Thyroid gland (tissue), 4 donors: ENCODE measurements at regions not wholly inside any gene's neighbourhood (a gene's known extent, or its start where the extent isn't known, plus 50 kb on each side); places are given as distances from the start of the nearest gene placed in this dataset.

Experiments
- DNase-seq, 2 donors: peaks; one replicate each; pipeline ENCODE4 v3.0.0-alpha.2; 2019
- H3K27ac ChIP-seq, 3 donors: fragments of 200-600 bp; sonication (generic); 1 replicate in 2 of 3; 2 replicates in 1 of 3; pipeline ENCODE4 v1.5.1; 2016 to 2019; ENCODE audit warnings: mild to moderate bottlenecking in 1 of 3, moderate library complexity in 1 of 3
- H3K27me3 ChIP-seq: fragments of 200-600 bp; sonication (generic); one replicate; pipeline ENCODE4 v1.5.1; 2019
- H3K36me3 ChIP-seq, 2 donors: fragments of 200-600 bp; sonication (generic); one replicate each; pipeline ENCODE4 v1.5.1; 2016 to 2019
- H3K4me1 ChIP-seq, 2 donors: fragments of 200-600 bp; sonication (generic); one replicate each; pipeline ENCODE4 v1.5.1; 2017 to 2019
- H3K4me3 ChIP-seq, 3 donors: fragments of 200-600 bp; sonication (generic); replicated peaks in 1 of 3; 1 replicate in 2 of 3; 2 replicates in 1 of 3; pipeline ENCODE4 v1.5.1; 2016; ENCODE audit warnings: mild to moderate bottlenecking in 1 of 3
- H3K9me3 ChIP-seq: fragments of 200-600 bp; sonication (generic); one replicate; pipeline ENCODE4 v1.5.1; 2017
- CTCF ChIP-seq, 6 experiments: fragments of 200-600 bp in 3 of 6; fragments of 450-650 bp in 3 of 6; sonication (generic) in 3 of 6; IDR thresholded peaks; one replicate each; pipeline ENCODE4 v1.5.1; 2016 to 2019; ENCODE audit warnings: antibody characterized with exemption in 6 of 6, mild to moderate bottlenecking in 2 of 6, inconsistent platforms in 1 of 6, moderate library complexity in 1 of 6
- POLR2A ChIP-seq, 2 donors: fragments of 450-650 bp; IDR thresholded peaks; one replicate each; pipeline ENCODE4 v1.6.1; 2017; ENCODE audit warnings: antibody characterized with exemption in 2 of 2, mild to moderate bottlenecking in 2 of 2, moderate library complexity in 1 of 2
- WGBS, 2 donors: methylation state at CpG; one replicate each; pipeline ENCODE4 v1.1.5; 2017; 5-methylcytosine and 5-hydroxymethylcytosine counted together
- intact Hi-C: fragments of 100-400 bp; cut with DNase I; formaldehyde crosslinking; loops from one replicate; pipeline ENCODE4 v1.15.1; 2023

DNA sequence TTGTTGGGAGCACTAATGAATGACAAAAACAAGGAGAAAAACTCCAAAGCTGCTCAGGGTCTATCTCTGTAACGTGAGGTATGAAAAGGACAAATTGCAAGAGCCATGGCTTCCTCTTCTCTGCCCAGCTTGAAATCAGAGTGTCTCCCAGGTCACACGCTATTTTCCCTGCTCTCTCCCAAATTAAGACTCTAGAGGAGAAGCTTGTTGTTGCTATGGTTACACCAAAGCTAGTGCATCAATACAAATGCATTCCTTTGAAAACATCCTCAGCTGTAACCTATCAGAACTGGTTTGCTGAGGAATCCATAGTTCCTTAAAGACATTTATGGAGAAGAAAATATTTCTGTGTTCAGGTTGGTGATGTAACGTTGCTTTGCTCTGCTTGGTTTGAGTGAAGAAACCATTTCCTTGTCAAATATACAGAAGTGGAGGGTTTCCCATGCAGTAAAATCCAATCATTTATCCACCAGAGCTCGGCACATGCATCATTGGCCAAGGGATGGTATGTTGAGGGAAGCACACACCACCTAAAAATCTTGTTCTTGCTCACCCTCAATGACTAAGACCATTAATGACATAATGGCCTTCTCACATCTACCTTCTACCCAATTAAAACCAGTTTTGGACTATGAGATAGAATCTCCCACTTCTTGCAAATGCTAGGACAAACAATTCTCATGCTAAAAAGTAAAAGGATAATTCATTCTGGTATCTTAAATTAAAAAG, 2135.6 kb upstream of the CELF4 start:
- intact Hi-C loops = no loop called here
- H3K4me1 ChIP-seq = no peaks in the 10 kb centered on the region
- WGBS, 2 donors = 89 to 92% methylated on average over 4 of the region's 4 CpGs

DNA sequence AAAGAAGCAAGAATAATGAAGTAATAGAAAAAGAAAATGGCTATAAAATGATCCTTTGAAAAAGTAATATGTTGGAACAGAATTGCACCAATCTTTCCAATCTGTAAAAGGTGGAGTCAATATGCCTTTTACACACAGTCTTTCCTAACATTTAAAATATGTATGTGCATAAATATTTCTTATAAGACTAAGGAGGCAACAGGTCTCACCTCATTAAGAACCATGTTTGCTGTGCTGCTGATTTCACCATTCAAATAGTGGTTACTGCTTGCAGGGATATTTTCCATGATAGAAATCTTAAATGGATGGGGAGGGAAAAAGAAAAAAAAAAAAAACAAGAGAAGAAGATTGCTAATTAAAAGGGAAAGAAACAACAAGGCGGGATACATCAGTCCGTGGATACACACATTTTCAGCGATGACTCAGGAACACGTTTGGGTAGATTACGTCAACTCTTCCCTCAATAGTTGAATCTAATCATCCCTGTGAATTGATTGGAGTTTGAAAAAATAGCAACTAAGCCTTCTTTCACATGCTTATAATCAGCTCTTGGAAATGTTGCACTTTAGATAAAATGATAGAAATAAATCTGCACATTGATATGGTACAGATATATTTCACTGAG, 2133.9 kb upstream of the CELF4 start:
- Histone ChIP-seq H3K4me3 (no peak overlapping the region), H3K27me3 (no peaks in the 10 kb centered on the region), H3K36me3 (no peaks in the 10 kb centered on the region), H3K27ac (no peak overlapping the region), H3K9me3 (no peaks in the 10 kb centered on the region), H3K4me1 (no peaks in the 10 kb centered on the region)
- WGBS, 2 donors = 95 to 98% methylated on average over 5 of the region's 5 CpGs
- TF ChIP-seq CTCF (IDR thresholded peaks at IDR 0.05) = no peak
- no peak for TF ChIP-seq POLR2A (IDR thresholded peaks at IDR 0.05)
- intact Hi-C loops = no loop called here
- no peak for DNase-seq

More for the DNA sequence above, 2135.6 kb upstream of the CELF4 start:
- no peaks in the 10 kb centered on the region for H3K27me3 ChIP-seq
- no peak overlapping the region for H3K4me3 ChIP-seq
- no peak for TF ChIP-seq POLR2A (IDR thresholded peaks at IDR 0.05)
- TF ChIP-seq CTCF (IDR thresholded peaks at IDR 0.05) = no peak
- H3K9me3 ChIP-seq = no peaks in the 10 kb centered on the region
- no peaks in the 10 kb centered on the region for H3K36me3 ChIP-seq
- H3K27ac ChIP-seq = no peak overlapping the region
- no peak for DNase-seq

- Histone ChIP-seq H3K4me3 (no peak overlapping the region), H3K4me1 (peaks cover 5 to 6% of the 10 kb centered on the region in 2 donors), H3K27ac (no peak overlapping the region), H3K9me3 (no peaks in the 10 kb centered on the region), H3K27me3 (no peaks in the 10 kb centered on the region), H3K36me3 (no peaks in the 10 kb centered on the region)
- TF ChIP-seq POLR2A (IDR thresholded peaks at IDR 0.05) (no peak), CTCF (IDR thresholded peaks at IDR 0.05) (no peak)
- intact Hi-C loops = no loop called here
- WGBS, 2 donors = 87 to 90% methylated on average over 4 of the region's 4 CpGs
- no peak for DNase-seq
Observed at GRCh38 chr18:39698436-39698835, 2132.8 kb upstream of the CELF4 start.

GRCh38 chr18:39693359-39693758, 2127.8 kb upstream of the CELF4 start:
- WGBS, 2 donors = 55% methylated on average over 1 of the region's 1 CpG
- DNase-seq = no peak

More at GRCh38 chr18:39693359-39693758, 2127.8 kb upstream of the CELF4 start:
- intact Hi-C loops = no loop called here
- H3K36me3 ChIP-seq = no peaks in the 10 kb centered on the region
- H3K4me1 ChIP-seq = peaks cover 5 to 9% of the 10 kb centered on the region in 2 donors
- H3K27ac ChIP-seq = no peak overlapping the region
- H3K4me3 ChIP-seq = no peak overlapping the region
- H3K9me3 ChIP-seq = no peaks in the 10 kb centered on the region
- H3K27me3 ChIP-seq = no peaks in the 10 kb centered on the region
- TF ChIP-seq POLR2A (IDR thresholded peaks at IDR 0.05) (no peak), CTCF (IDR thresholded peaks at IDR 0.05) (no peak)
